ENCODE measurements at regions not wholly inside any gene's neighbourhood (a gene's known extent, or its start where the extent isn't known, plus 50 kb on each side); places are given as distances from the start of the nearest gene placed in this dataset.

GRCh38 chr1:229920683-229921082 lies 146.4 kb upstream of the GALNT2 start:
- no peak for TF ChIP-seq EZH2phosphoT487 (IDR thresholded peaks at IDR 0.05; ENCODE audit: insufficient read depth, low read depth)
- no peak for TF ChIP-seq EZH2 (IDR thresholded peaks at IDR 0.05; ENCODE audit: insufficient read depth, poor library complexity, severe bottlenecking)

All from GM23248 (cell line).